A549 (cell line): ENCODE measurements at regions not wholly inside any gene's neighbourhood (a gene's known extent, or its start where the extent isn't known, plus 50 kb on each side); places are given as distances from the start of the nearest gene placed in this dataset.

Experiments used
- ATAC-seq, 2 experiments: fragments of 200-7000 bp in 1 of 2; fragments of >200 bp in 1 of 2; cut with Nextera tagmentation in 1 of 2; cut with Tn5 transposase in 1 of 2; 3 replicates each; pipeline versions ENCODE4 v1.8.0 to v1.9.1; 2018 to 2020; ENCODE audit warnings: mild to moderate bottlenecking in 1 of 2, moderate library complexity in 1 of 2
- CTCF ChIA-PET: fragments of 300-600 bp; sonication (Branson Sonifier 250); formaldehyde crosslinking; extraction: SDS; loops from one replicate; lab custom pipeline; 2021; ENCODE audit warnings: antibody characterized with exemption, inconsistent platforms; lab: Yijun Ruan, JAX
- POLR2A ChIA-PET: fragments of 350-600 bp; formaldehyde crosslinking; extraction: SDS; loops from one replicate; lab custom pipeline; 2021; ENCODE audit warnings: antibody characterized with exemption, inconsistent platforms; lab: Yijun Ruan, JAX
- DNase-seq, 2 experiments: peaks; one replicate each; pipeline versions ENCODE4 v3.0.0 to v3.0.0-alpha.2; 2011 to 2016; ENCODE audit warnings: low read depth in 1 of 2, low spot score in 1 of 2
- FAIRE-seq: peaks from 2 replicates; lab custom pipeline; 2011; peaks lifted over from hg19 to GRCh38; lab: Jason Lieb, UNC
- H3K27ac ChIP-seq, 2 experiments: fragments of >200 bp; sonication (Bioruptor Twin); formaldehyde crosslinking; 3 replicates each; pipeline ENCODE4 v1.5.1; 2016 to 2017
- H3K4me1 ChIP-seq: fragments of >200 bp; sonication (Bioruptor Twin); formaldehyde crosslinking; 3 replicates; pipeline ENCODE4 v1.6.1; 2016
- H3K4me2 ChIP-seq: fragments of >200 bp; sonication (Bioruptor Twin); formaldehyde crosslinking; 3 replicates; pipeline ENCODE4 v1.6.1; 2016
- H3K4me3 ChIP-seq: fragments of >200 bp; sonication (Bioruptor Twin); formaldehyde crosslinking; 3 replicates; pipeline ENCODE4 v1.5.1; 2016
- H3K9me3 ChIP-seq: fragments of >200 bp; sonication (Bioruptor Twin); formaldehyde crosslinking; 3 replicates; pipeline ENCODE4 v1.6.1; 2016
- BCL3 ChIP-seq: fragments of >200 bp; sonication (Bioruptor Twin); formaldehyde crosslinking; IDR thresholded peaks from 3 replicates; pipeline ENCODE4 v1.6.1; 2016
- CEBPB ChIP-seq, 2 experiments: fragments of >200 bp in 1 of 2; sonication (Bioruptor Twin) in 1 of 2; formaldehyde crosslinking in 1 of 2; IDR thresholded peaks; 2 replicates each; pipeline ENCODE4 v1.6.1; 2012 to 2016
- E2F6 ChIP-seq: IDR thresholded peaks from 2 replicates; pipeline ENCODE4 v1.6.1; 2012; ENCODE audit warnings: low read depth, borderline replicate concordance
- EHF ChIP-seq: fragments of 250-450 bp; sonication (Bioruptor Pico); IDR thresholded peaks from 2 replicates; pipeline ENCODE4 v1.5.0; 2020; ENCODE audit warnings: mild to moderate bottlenecking
- ELK1 ChIP-seq: fragments of 150-350 bp; IDR thresholded peaks from 2 replicates; pipeline ENCODE4 v1.6.1; 2014; ENCODE audit warnings: low read depth, mild to moderate bottlenecking, low read length
- EP300 ChIP-seq, 2 experiments: fragments of >200 bp; sonication (Bioruptor Twin); formaldehyde crosslinking; IDR thresholded peaks; 2 replicates in 1 of 2; 3 replicates in 1 of 2; pipeline ENCODE4 v1.6.1; 2016 to 2017
- ESRRA ChIP-seq: fragments of 150-350 bp; IDR thresholded peaks from 2 replicates; pipeline ENCODE4 v1.6.1; 2014; ENCODE audit warnings: mild to moderate bottlenecking, low read length, borderline replicate concordance
- FOSB ChIP-seq: fragments of 250-450 bp; sonication (Bioruptor Pico); IDR thresholded peaks from 2 replicates; pipeline ENCODE4 v1.5.0; 2020; ENCODE audit warnings: mild to moderate bottlenecking, moderate library complexity
- FOSL2 ChIP-seq, 2 experiments: fragments of 450-650 bp in 1 of 2; fragments of >200 bp in 1 of 2; sonication (Bioruptor Twin) in 1 of 2; formaldehyde crosslinking; IDR thresholded peaks; 2 replicates each; pipeline versions ENCODE4 v1.5.0 to v1.6.1; 2016 to 2020; ENCODE audit warnings: mild to moderate bottlenecking in 1 of 2, moderate library complexity in 1 of 2
- FOXS1 ChIP-seq: fragments of 250-450 bp; sonication (Bioruptor Pico); IDR thresholded peaks from 2 replicates; pipeline ENCODE4 v1.5.0; 2020; ENCODE audit warnings: mild to moderate bottlenecking, moderate library complexity
- HEYL ChIP-seq: fragments of 250-450 bp; sonication (Bioruptor Pico); IDR thresholded peaks from 2 replicates; pipeline ENCODE4 v1.8.0; 2021; ENCODE audit warnings: mild to moderate bottlenecking, moderate library complexity
- HMGXB4 ChIP-seq: fragments of 250-450 bp; sonication (Bioruptor Pico); IDR thresholded peaks from 2 replicates; pipeline ENCODE4 v1.5.0; 2021; ENCODE audit warnings: mild to moderate bottlenecking, moderate library complexity, borderline replicate concordance
- HOXB5 ChIP-seq: fragments of 250-450 bp; sonication (Bioruptor Pico); IDR thresholded peaks from 2 replicates; pipeline ENCODE4 v1.5.0; 2020; ENCODE audit warnings: mild to moderate bottlenecking, moderate library complexity
- JUNB ChIP-seq: fragments of >200 bp; sonication (Bioruptor Twin); formaldehyde crosslinking; IDR thresholded peaks from 2 replicates; pipeline ENCODE4 v1.6.1; 2016
- KDM1A ChIP-seq: fragments of 200-600 bp; sonication (generic); IDR thresholded peaks from 2 replicates; pipeline ENCODE4 v1.6.1; 2016; ENCODE audit warnings: low read depth, mild to moderate bottlenecking
- MAZ ChIP-seq: fragments of 150-350 bp; IDR thresholded peaks from 2 replicates; pipeline ENCODE4 v1.6.1; 2014; ENCODE audit warnings: antibody characterized with exemption, low read depth, low read length, borderline replicate concordance
- NFE2L2 ChIP-seq: fragments of 150-350 bp; conservative IDR thresholded peaks from 2 replicates; pipeline ENCODE4 v1.6.1; 2014; ENCODE audit warnings: low read length
- NR3C1 ChIP-seq: fragments of >200 bp; sonication (Bioruptor Twin); formaldehyde crosslinking; IDR thresholded peaks from 3 replicates; pipeline ENCODE4 v1.6.1; 2017
- PHF8 ChIP-seq: fragments of 200-600 bp; sonication (generic); IDR thresholded peaks from 2 replicates; pipeline ENCODE4 v1.6.1; 2016; ENCODE audit warnings: low read depth, mild to moderate bottlenecking, antibody characterized with exemption, moderate library complexity, borderline replicate concordance
- RAD21 ChIP-seq, 2 experiments: fragments of >200 bp in 1 of 2; sonication (Bioruptor Twin) in 1 of 2; formaldehyde crosslinking in 1 of 2; IDR thresholded peaks in 1 of 2; conservative IDR thresholded peaks in 1 of 2; 2 replicates in 1 of 2; 3 replicates in 1 of 2; pipeline ENCODE4 v1.6.1; 2012 to 2018; ENCODE audit warnings: inconsistent platforms in 1 of 2
- RNF2 ChIP-seq: fragments of 200-600 bp; sonication (generic); IDR thresholded peaks from 2 replicates; pipeline ENCODE4 v1.6.1; 2016; ENCODE audit warnings: low read depth, mild to moderate bottlenecking, antibody characterized with exemption, moderate library complexity, borderline replicate concordance
- SMC3 ChIP-seq: fragments of >200 bp; sonication (Bioruptor Twin); formaldehyde crosslinking; IDR thresholded peaks from 3 replicates; pipeline ENCODE4 v1.6.1; 2018; ENCODE audit warnings: inconsistent platforms
- SREBF2 ChIP-seq: fragments of 450-650 bp; IDR thresholded peaks from 2 replicates; pipeline ENCODE4 v1.6.1; 2014; ENCODE audit warnings: mild to moderate bottlenecking, moderate library complexity
- TP53 ChIP-seq: fragments of 250-450 bp; sonication (Bioruptor Pico); IDR thresholded peaks from 2 replicates; pipeline ENCODE4 v1.5.0; 2021; ENCODE audit warnings: mild to moderate bottlenecking, moderate library complexity
- USF2 ChIP-seq: fragments of 450-650 bp; IDR thresholded peaks from 2 replicates; pipeline ENCODE4 v1.6.1; 2014; ENCODE audit warnings: antibody characterized with exemption
- ZC3H11A ChIP-seq: fragments of 450-650 bp; IDR thresholded peaks from 2 replicates; pipeline ENCODE4 v1.6.1; 2014; ENCODE audit warnings: antibody characterized with exemption, mild to moderate bottlenecking
- WGBS: methylation state at CpG from one replicate; pipeline ENCODE4 v1.1.6; 2017; ENCODE audit errors: missing lambda C conversion rate; 5-methylcytosine and 5-hydroxymethylcytosine counted together

GRCh38 chr2:212626371-212626918 is 87.8 kb upstream of the ERBB4 start:
- Histone ChIP-seq H3K27ac (no peak overlapping the region), H3K4me2 (no peak overlapping the region), H3K4me3 (no peak overlapping the region), H3K4me1 (no peaks in the 10 kb centered on the region), H3K9me3 (no peaks in the 10 kb centered on the region)
- ATAC-seq (no peak), FAIRE-seq (no peak), DNase-seq (no peak)
- no peak for TF ChIP-seq USF2
- TF ChIP-seq JUNB = no peak
- no peak for TF ChIP-seq RNF2
- no peak for TF ChIP-seq FOXS1 (CRISPR knock-in tag)
- TF ChIP-seq KDM1A = no peak
- no peak for TF ChIP-seq PHF8
- ChIA-PET POLR2A (no interaction called here), CTCF (no interaction called here)
- WGBS = 61% methylated on average over 5 of the region's 5 CpGs

GRCh38 chr2:212619954-212620353 is 81.4 kb upstream of the ERBB4 start:
- no peak for TF ChIP-seq SMC3
- no peak for TF ChIP-seq NR3C1
- TF ChIP-seq TP53 (CRISPR knock-in tag) = no peak
- no peak for TF ChIP-seq E2F6
- no peak for TF ChIP-seq FOSB
- TF ChIP-seq ELK1 = no peak
- TF ChIP-seq RAD21 (conservative IDR thresholded peaks at IDR 0.05 in 1 of 2, IDR thresholded peaks at IDR 0.05 in 1 of 2) = no peak
- no peak for TF ChIP-seq ESRRA
- TF ChIP-seq HOXB5 (CRISPR knock-in tag) = no peak
- no peak for TF ChIP-seq KDM1A
- no peak for TF ChIP-seq NFE2L2
- TF ChIP-seq RNF2 = no peak
- no peak for TF ChIP-seq CEBPB (IDR thresholded peaks at IDR 0.05)
- H3K4me3 ChIP-seq = no peak overlapping the region
- WGBS = 13% methylated on average over 1 of the region's 1 CpG
- no peaks in the 10 kb centered on the region for H3K9me3 ChIP-seq
- H3K4me1 ChIP-seq = no peaks in the 10 kb centered on the region
- FAIRE-seq (no peak), ATAC-seq (no peak), DNase-seq (no peak)
- CTCF ChIA-PET = no interaction called here
- POLR2A ChIA-PET = no interaction called here
- H3K27ac ChIP-seq = no peak overlapping the region
- no peak overlapping the region for H3K4me2 ChIP-seq

GRCh38 chr2:212618636-212619035 is 80.0 kb upstream of the ERBB4 start:
- CTCF ChIA-PET = interaction anchor here (0.6 kb wide), 1 partner anchor 10 kb away, joined by 3 read pairs; no protein-coding TSS in a partner anchor
- TF ChIP-seq HEYL (no peak), HMGXB4 (CRISPR knock-in tag) (no peak), FOSL2 (IDR thresholded peaks at IDR 0.05) (no peak), FOSL2 (CRISPR knock-in tag; IDR thresholded peaks at IDR 0.05) (no peak), TP53 (CRISPR knock-in tag) (no peak), EP300 (IDR thresholded peaks at IDR 0.05) (no peak), ZC3H11A (no peak), MAZ (no peak), SREBF2 (no peak), RNF2 (no peak), BCL3 (no peak), NR3C1 (no peak), EHF (CRISPR knock-in tag) (no peak)
- Histone ChIP-seq H3K4me1 (no peaks in the 10 kb centered on the region), H3K4me3 (no peak overlapping the region), H3K9me3 (no peaks in the 10 kb centered on the region), H3K4me2 (no peak overlapping the region), H3K27ac (no peak overlapping the region)
- no peak for DNase-seq
- FAIRE-seq = no peak
- POLR2A ChIA-PET = no interaction called here
- ATAC-seq = no peak
- 3% methylated on average over 2 of the region's 2 CpGs for WGBS
